ENCODE measurements at regions not wholly inside any gene's neighbourhood (a gene's known extent, or its start where the extent isn't known, plus 50 kb on each side); places are given as distances from the start of the nearest gene placed in this dataset.

GRCh38 chr6:26216359-26216885 is 129.2 kb downstream of the HFE start:
- DNase-seq = peak; percentile 64
- no peak overlapping the region for H3K4me3 Mint-ChIP-seq (ENCODE audit: unreplicated experiment)
- TF ChIP-seq CTCF (IDR thresholded peaks at IDR 0.05; ENCODE audit: partially characterized antibody, unreplicated experiment) = no peak
- peaks cover 3% of the 10 kb centered on the region for H3K4me1 Mint-ChIP-seq (ENCODE audit: low read depth, unreplicated experiment)
- H3K9me3 Mint-ChIP-seq (ENCODE audit: unreplicated experiment) = peaks cover 1% of the 10 kb centered on the region
- no peak overlapping the region for H3K27ac Mint-ChIP-seq (ENCODE audit: unreplicated experiment)
- no peaks in the 10 kb centered on the region for H3K36me3 Mint-ChIP-seq (ENCODE audit: unreplicated experiment)
- no peaks in the 10 kb centered on the region for H3K27me3 Mint-ChIP-seq (ENCODE audit: unreplicated experiment)

GRCh38 chr6:26216886-26217713 is 129.9 kb downstream of the HFE start:
- H3K4me1 Mint-ChIP-seq (ENCODE audit: low read depth, unreplicated experiment) = peaks cover 3% of the 10 kb centered on the region
- H3K9me3 Mint-ChIP-seq (ENCODE audit: unreplicated experiment) = peaks cover 1% of the 10 kb centered on the region
- H3K4me3 Mint-ChIP-seq (ENCODE audit: unreplicated experiment) = no peak overlapping the region
- H3K36me3 Mint-ChIP-seq (ENCODE audit: unreplicated experiment) = no peaks in the 10 kb centered on the region
- no peaks in the 10 kb centered on the region for H3K27me3 Mint-ChIP-seq (ENCODE audit: unreplicated experiment)
- peak; percentile 90 for DNase-seq
- peak; percentile 62 for TF ChIP-seq CTCF (IDR thresholded peaks at IDR 0.05; ENCODE audit: partially characterized antibody, unreplicated experiment)
- H3K27ac Mint-ChIP-seq (ENCODE audit: unreplicated experiment) = no peak overlapping the region

- Mint-ChIP-seq H3K9me3 (ENCODE audit: unreplicated experiment) (peaks cover 1% of the 10 kb centered on the region), H3K27me3 (ENCODE audit: unreplicated experiment) (no peaks in the 10 kb centered on the region)
- no peak for DNase-seq
These were observed 130.5 kb downstream of the HFE start for GRCh38 chr6:26217714-26218075.

GRCh38 chr6:26218824-26219223 is 131.6 kb downstream of the HFE start:
- H3K36me3 Mint-ChIP-seq (ENCODE audit: unreplicated experiment) = no peaks in the 10 kb centered on the region
- H3K27ac Mint-ChIP-seq (ENCODE audit: unreplicated experiment) = peak overlapping the region; percentile 70
- no peaks in the 10 kb centered on the region for H3K27me3 Mint-ChIP-seq (ENCODE audit: unreplicated experiment)
- peaks cover 1% of the 10 kb centered on the region for H3K9me3 Mint-ChIP-seq (ENCODE audit: unreplicated experiment)
- no peak overlapping the region for H3K4me3 Mint-ChIP-seq (ENCODE audit: unreplicated experiment)
- no peak for TF ChIP-seq CTCF (IDR thresholded peaks at IDR 0.05; ENCODE audit: partially characterized antibody, unreplicated experiment)
- H3K4me1 Mint-ChIP-seq (ENCODE audit: low read depth, unreplicated experiment) = peaks cover 3% of the 10 kb centered on the region
- DNase-seq = no peak

More at GRCh38 chr6:26217714-26218075, 130.5 kb downstream of the HFE start:
- TF ChIP-seq CTCF (IDR thresholded peaks at IDR 0.05; ENCODE audit: partially characterized antibody, unreplicated experiment) = no peak
- Mint-ChIP-seq H3K36me3 (ENCODE audit: unreplicated experiment) (no peaks in the 10 kb centered on the region), H3K4me3 (ENCODE audit: unreplicated experiment) (no peak overlapping the region), H3K4me1 (ENCODE audit: low read depth, unreplicated experiment) (peaks cover 3% of the 10 kb centered on the region), H3K27ac (ENCODE audit: unreplicated experiment) (no peak overlapping the region)
